Brain microvascular endothelial cell (primary cell): ENCODE measurements at regions not wholly inside any gene's neighbourhood (a gene's known extent, or its start where the extent isn't known, plus 50 kb on each side); places are given as distances from the start of the nearest gene placed in this dataset.

ENCODE experiments used
- DNase-seq: peaks from one replicate; pipeline ENCODE4 v3.0.0-alpha.2; 2020
- H3K27ac ChIP-seq: fragments of 250-450 bp; sonication (Bioruptor Pico); 2 replicates; pipeline ENCODE4 v1.5.1; 2020; ENCODE audit warnings: mild to moderate bottlenecking, moderate library complexity
- H3K27me3 ChIP-seq: fragments of 250-450 bp; sonication (Bioruptor Pico); replicated peaks from 2 replicates; pipeline ENCODE4 v1.5.1; 2020; ENCODE audit warnings: mild to moderate bottlenecking
- H3K36me3 ChIP-seq: fragments of 250-450 bp; sonication (Bioruptor Pico); replicated peaks from 2 replicates; pipeline ENCODE4 v1.5.1; 2020; ENCODE audit warnings: mild to moderate bottlenecking
- H3K4me3 ChIP-seq: 2 replicates; pipeline ENCODE4 v1.5.1; 2011; ENCODE audit warnings: low read depth, mild to moderate bottlenecking, control low read depth, low read length, moderate library complexity
- in situ Hi-C: cut with HindIII; loops from 2 replicates; pipeline ENCODE4 v1.10.0; 2017; ENCODE audit warnings: low sequenced_read_pairs, low pct_ligation_motif_present
- TF ChIP-seq, protein P1 (sequence below): IDR thresholded peaks from 2 replicates; pipeline ENCODE4 v1.5.1; 2011; ENCODE audit warnings: low read depth, mild to moderate bottlenecking, moderate library complexity, low read length, control low read depth, inconsistent platforms; ENCODE audit errors: missing control alignments

DNA sequence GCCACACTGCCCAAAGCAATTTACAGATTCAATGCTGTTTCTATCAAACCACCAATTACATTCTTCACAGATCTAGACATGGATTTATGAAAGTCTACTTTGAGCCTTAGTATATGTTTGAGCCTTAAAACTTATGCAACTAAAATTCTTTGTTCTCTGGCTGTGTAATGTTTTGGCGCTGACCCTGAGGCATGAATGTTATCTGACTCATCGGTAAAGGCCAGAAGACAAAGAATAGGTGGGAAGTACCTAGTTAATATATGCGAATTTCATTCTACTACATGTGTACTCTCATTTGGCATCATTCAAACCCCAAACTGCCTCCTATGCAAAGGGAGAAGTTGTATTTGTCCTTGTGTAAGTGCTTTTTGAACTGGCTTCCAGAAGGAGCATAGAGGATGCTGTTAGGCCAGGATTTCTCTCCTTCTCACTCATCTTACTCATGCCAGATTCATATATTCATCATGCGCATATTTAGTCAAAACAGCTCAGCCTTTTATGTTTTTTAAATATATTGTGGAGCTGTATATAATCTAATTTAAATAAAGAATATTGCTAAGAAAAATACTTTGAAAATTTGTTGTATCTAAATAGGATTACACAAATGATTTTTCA lies 204.2 kb downstream of the NFKBIZ start:
- peak; percentile 50 for DNase-seq
- in situ Hi-C loops, result no loop called here
- H3K27ac ChIP-seq, result no peak overlapping the region

DNA sequence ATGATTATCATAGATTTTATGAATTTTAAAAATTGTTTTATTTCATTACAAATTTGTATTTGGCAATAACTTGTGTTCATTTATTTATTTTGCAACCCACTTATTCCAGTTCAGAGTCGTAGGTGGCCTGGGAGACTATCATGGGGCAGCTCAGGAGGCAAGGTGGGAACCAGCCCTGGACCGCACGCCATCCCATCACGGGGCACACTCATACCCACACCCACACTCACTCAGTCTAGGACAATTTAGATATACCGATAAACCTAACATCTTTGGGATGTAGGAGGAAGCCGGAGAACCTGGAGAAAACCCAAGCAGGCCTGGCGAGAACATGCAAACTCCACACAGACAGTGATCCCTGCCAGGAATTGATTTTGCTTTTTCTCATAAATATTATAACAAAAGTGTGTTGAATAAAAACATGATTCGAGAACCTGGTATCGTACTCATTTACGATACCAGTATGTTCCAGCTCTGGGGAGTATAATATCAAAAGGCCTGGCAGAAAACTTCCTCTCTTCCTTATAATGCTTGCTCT lies 205.3 kb downstream of the NFKBIZ start:
- H3K36me3 ChIP-seq, result no peaks in the 10 kb centered on the region
- H3K4me3 ChIP-seq, result no peak overlapping the region
- no peak overlapping the region for H3K27ac ChIP-seq
- in situ Hi-C loops, result no loop called here
- no peaks in the 10 kb centered on the region for H3K27me3 ChIP-seq
- TF ChIP-seq, protein P1, sequence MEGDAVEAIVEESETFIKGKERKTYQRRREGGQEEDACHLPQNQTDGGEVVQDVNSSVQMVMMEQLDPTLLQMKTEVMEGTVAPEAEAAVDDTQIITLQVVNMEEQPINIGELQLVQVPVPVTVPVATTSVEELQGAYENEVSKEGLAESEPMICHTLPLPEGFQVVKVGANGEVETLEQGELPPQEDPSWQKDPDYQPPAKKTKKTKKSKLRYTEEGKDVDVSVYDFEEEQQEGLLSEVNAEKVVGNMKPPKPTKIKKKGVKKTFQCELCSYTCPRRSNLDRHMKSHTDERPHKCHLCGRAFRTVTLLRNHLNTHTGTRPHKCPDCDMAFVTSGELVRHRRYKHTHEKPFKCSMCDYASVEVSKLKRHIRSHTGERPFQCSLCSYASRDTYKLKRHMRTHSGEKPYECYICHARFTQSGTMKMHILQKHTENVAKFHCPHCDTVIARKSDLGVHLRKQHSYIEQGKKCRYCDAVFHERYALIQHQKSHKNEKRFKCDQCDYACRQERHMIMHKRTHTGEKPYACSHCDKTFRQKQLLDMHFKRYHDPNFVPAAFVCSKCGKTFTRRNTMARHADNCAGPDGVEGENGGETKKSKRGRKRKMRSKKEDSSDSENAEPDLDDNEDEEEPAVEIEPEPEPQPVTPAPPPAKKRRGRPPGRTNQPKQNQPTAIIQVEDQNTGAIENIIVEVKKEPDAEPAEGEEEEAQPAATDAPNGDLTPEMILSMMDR, result no peak
- DNase-seq, result no peak

More for the DNA sequence above, 204.2 kb downstream of the NFKBIZ start:
- Histone ChIP-seq H3K36me3 (no peaks in the 10 kb centered on the region), H3K4me3 (no peak overlapping the region), H3K27me3 (no peaks in the 10 kb centered on the region)
- TF ChIP-seq, protein P1, result no peak

DNA sequence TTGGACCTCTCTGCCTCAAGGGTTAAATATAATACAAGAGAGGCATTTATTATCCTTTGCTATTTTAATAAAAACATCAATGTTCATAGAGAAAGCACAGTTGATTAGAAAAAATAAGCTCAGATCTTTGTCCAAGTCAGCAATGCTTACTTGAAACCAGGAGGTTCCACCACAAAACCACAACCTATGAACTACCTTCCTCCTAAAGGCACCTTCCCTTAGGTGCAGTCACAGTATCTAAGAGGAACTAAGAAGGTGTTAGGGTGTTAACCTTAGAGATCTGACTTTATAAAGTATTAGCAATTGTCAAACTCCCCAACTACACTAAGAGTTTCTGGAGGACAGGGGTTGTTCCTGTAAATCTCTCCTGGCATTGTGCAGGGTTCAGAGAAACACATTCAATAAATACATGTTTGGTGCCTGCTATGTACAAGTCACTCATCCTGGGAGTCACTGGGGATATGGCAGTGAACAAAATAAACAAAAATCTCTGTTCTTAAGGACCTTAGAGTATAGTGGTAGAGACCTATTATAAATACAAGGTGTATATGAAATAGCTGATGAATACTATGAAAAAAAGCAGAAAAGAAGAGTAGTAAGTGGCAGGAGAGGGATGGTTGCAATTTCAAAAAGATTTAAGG lies 208.6 kb downstream of the NFKBIZ start:
- no peaks in the 10 kb centered on the region for H3K36me3 ChIP-seq
- DNase-seq, result no peak
- H3K4me3 ChIP-seq, result no peak overlapping the region
- no peaks in the 10 kb centered on the region for H3K27me3 ChIP-seq
- in situ Hi-C loops, result no loop called here
- H3K27ac ChIP-seq, result no peak overlapping the region
- TF ChIP-seq, protein P1, result no peak

DNA sequence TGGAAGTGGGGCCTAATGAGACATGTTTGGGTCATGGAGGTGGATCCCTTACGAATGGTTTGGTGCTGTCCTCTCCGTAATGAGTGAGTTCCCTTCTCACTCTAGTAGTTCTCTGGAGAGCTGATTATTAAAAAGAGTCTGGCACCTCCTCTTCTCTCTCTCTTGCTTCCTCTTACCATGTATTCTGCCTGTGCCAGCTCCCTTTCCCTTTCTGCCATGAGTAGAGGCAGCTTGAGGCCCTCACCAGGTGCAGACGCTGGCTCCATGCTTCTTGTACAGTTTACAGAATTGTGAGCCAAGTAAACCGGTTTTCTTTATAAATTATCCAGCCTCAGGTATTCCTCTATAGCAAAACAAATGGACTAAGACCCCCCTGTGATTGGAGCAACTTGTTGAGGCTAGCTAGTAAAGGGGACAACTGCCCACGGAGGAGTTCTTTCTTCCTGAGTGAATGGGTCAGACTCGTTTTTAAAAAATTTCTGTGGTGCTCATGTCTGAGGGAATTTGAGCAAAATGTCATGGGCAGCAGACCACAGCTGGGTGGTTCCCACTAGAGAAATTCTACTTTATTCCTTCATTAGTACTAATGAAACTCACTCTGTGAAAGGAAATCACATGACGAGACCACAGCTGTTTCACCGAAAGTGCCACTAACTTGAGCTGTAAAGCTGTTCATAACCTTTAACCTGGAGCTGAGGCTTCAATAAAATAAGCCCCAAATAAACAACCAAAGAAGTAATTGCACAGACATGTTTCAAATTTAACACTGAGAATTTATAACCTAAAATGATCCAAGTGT lies 210.0 kb downstream of the NFKBIZ start:
- no peak overlapping the region for H3K27ac ChIP-seq
- H3K36me3 ChIP-seq, result no peaks in the 10 kb centered on the region
- H3K27me3 ChIP-seq, result no peaks in the 10 kb centered on the region
- DNase-seq, result no peak
- in situ Hi-C loops, result no loop called here
- no peak overlapping the region for H3K4me3 ChIP-seq
- TF ChIP-seq, protein P1, result no peak

DNA sequence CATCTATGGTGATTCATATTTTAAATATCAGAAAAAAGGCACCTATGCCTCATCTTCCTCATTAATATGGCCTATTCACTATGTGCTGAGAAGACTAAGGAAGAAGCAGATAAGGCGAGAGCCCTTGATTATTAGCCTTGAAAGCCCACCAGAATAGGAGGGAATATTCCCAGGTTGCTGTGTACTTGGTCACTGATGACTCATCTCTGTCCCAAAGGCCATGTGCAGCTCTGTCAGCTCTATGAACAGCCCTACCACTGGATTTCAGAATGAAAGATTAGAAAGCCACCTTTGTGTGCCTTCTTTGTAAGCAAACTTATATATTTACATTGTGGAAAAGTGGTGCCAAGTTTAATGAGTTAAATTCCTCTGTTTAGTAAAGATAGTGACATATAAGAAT lies 211.5 kb downstream of the NFKBIZ start:
- TF ChIP-seq, protein P1, result no peak
- in situ Hi-C loops, result no loop called here
- no peaks in the 10 kb centered on the region for H3K27me3 ChIP-seq
- H3K27ac ChIP-seq, result no peak overlapping the region
- peak; percentile 13 for DNase-seq
- H3K36me3 ChIP-seq, result no peaks in the 10 kb centered on the region
- H3K4me3 ChIP-seq, result no peak overlapping the region
